DND-41 (cell line): ENCODE measurements at regions not wholly inside any gene's neighbourhood (a gene's known extent, or its start where the extent isn't known, plus 50 kb on each side); places are given as distances from the start of the nearest gene placed in this dataset.

Source experiments
- ATAC-seq: fragments of 200-7000 bp; cut with Tn5 transposase; 3 replicates; pipeline ENCODE4 v1.9.1; 2021; ENCODE audit warnings: low read depth; ENCODE audit not compliant: insufficient read depth
- DNase-seq: peaks from one replicate; pipeline ENCODE4 v3.0.0-alpha.2; 2020
- H2AFZ ChIP-seq: 2 replicates; pipeline ENCODE4 v1.6.0; 2012; ENCODE audit warnings: low read depth, low read length
- H3K27ac ChIP-seq: 2 replicates; pipeline ENCODE4 v1.5.1; 2012; ENCODE audit warnings: low read length, inconsistent platforms
- H3K27me3 ChIP-seq: fragments of 200-600 bp; sonication (generic); 2 replicates; pipeline ENCODE4 v1.6.0; 2012; ENCODE audit warnings: low read length, mild to moderate bottlenecking, inconsistent platforms; ENCODE audit not compliant: insufficient read depth, poor library complexity
- H3K36me3 ChIP-seq: 2 replicates; pipeline ENCODE4 v1.5.1; 2012; ENCODE audit warnings: low read length, inconsistent platforms; ENCODE audit not compliant: insufficient read depth
- H3K4me1 ChIP-seq: 2 replicates; pipeline ENCODE4 v1.5.1; 2012; ENCODE audit warnings: mild to moderate bottlenecking, low read length; ENCODE audit not compliant: insufficient read depth
- H3K4me2 ChIP-seq: 2 replicates; pipeline ENCODE4 v1.6.0; 2012; ENCODE audit warnings: mild to moderate bottlenecking, moderate library complexity, low read length, inconsistent platforms; ENCODE audit not compliant: insufficient read depth
- H3K4me3 ChIP-seq, 2 experiments: fragments of 200-600 bp in 1 of 2; shearing (Covaris generic) in 1 of 2; 2 replicates each; pipeline ENCODE4 v1.5.1; 2012 to 2016; ENCODE audit warnings: inconsistent platforms in 2 of 2, low read length in 2 of 2, mild to moderate bottlenecking in 2 of 2, low read depth in 1 of 2, moderate library complexity in 1 of 2
- H3K79me2 ChIP-seq: 2 replicates; pipeline ENCODE4 v1.6.0; 2012; ENCODE audit warnings: low read length, inconsistent platforms; ENCODE audit not compliant: insufficient read depth
- H3K9ac ChIP-seq: 2 replicates; pipeline ENCODE4 v1.6.0; 2012; ENCODE audit warnings: low read depth, mild to moderate bottlenecking, inconsistent platforms, low read length, moderate library complexity
- H3K9me3 ChIP-seq: 2 replicates; pipeline ENCODE4 v1.5.1; 2012; ENCODE audit warnings: low read length, moderate library complexity, mild to moderate bottlenecking, inconsistent platforms; ENCODE audit not compliant: insufficient read depth, severe bottlenecking
- H4K20me1 ChIP-seq: 2 replicates; pipeline ENCODE4 v1.6.0; 2012; ENCODE audit warnings: low read length; ENCODE audit not compliant: insufficient read depth
- CTCF ChIP-seq: IDR thresholded peaks from 2 replicates; pipeline ENCODE4 v1.5.1; 2012; ENCODE audit warnings: borderline replicate concordance, low read length, moderate library complexity, mild to moderate bottlenecking; ENCODE audit not compliant: poor library complexity, severe bottlenecking; ENCODE audit errors: extremely low read depth
- EZH2 ChIP-seq: IDR thresholded peaks from 3 replicates; pipeline ENCODE4 v1.6.1; 2012; ENCODE audit warnings: borderline replicate concordance, low read depth, mild to moderate bottlenecking, moderate library complexity, low read length, inconsistent platforms; ENCODE audit not compliant: severe bottlenecking

DNA sequence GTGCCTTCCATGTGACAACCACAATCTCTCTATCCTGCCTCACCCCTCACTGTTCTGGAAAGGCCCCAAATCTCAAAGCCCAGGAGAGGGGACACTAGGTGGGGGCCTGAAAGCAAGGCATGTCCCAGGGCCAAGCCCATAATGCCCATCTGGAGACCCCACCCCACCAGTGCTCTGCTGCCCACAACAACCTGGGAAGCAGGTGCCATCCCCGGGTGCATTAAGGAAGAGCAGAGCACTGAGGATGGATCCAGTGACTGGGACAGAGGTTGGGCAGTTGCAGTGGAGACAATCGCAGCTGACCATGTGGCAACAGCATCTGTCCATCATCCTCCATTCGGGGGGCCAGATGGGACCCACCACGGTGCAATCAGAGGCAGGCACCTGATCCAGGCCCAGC, 106.2 kb upstream of the PRR20G start:
- no peak overlapping the region for H3K4me3 ChIP-seq
- no peaks in the 10 kb centered on the region for H3K79me2 ChIP-seq
- H3K27me3 ChIP-seq, result no peaks in the 10 kb centered on the region
- TF ChIP-seq EZH2 (no peak), CTCF (no peak)
- H2AFZ ChIP-seq, result no peak overlapping the region
- DNase-seq, result no peak
- ATAC-seq, result no peak
- H3K36me3 ChIP-seq, result no peaks in the 10 kb centered on the region
- no peak overlapping the region for H3K9ac ChIP-seq
- H4K20me1 ChIP-seq, result no peaks in the 10 kb centered on the region
- H3K27ac ChIP-seq, result no peak overlapping the region
- H3K4me2 ChIP-seq, result no peak overlapping the region
- H3K4me1 ChIP-seq, result no peaks in the 10 kb centered on the region
- H3K9me3 ChIP-seq, result no peaks in the 10 kb centered on the region

DNA sequence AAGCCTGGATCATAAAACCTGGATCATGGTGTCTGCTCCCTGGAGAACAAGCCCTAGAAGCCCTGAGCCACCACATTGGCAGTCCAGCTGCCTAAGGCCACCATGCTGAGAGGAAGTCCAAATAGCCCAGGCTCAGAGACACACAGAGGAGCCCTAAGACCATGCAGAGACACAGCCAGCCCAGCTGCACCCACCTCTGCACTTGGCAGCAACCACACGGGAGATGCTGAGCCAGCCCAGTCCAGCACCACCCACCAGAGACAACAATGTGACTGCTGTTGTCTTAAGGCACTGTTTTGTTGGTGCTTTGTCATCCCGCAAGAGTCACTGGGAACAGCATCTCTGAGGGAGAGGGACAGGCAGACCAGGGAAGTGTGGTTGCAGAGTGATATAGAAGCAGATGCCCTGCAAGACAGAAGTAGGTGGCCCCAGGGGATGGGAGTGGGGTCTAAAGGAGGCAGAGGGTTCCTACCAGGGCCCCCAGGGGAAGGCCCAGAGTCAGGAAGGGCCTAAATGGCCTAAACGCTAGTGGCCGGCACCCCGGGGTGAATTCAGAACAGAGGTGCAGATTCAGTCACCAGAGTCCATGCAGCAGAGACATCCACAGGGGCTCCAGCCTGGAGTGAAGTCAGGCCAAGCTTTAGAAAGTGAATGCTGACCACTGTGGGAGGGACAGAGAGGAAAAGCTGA, 105.4 kb upstream of the PRR20G start:
- Histone ChIP-seq H3K9me3 (no peaks in the 10 kb centered on the region), H4K20me1 (no peaks in the 10 kb centered on the region), H3K4me3 (no peak overlapping the region), H3K9ac (no peak overlapping the region), H3K36me3 (no peaks in the 10 kb centered on the region), H3K27ac (no peak overlapping the region), H2AFZ (no peak overlapping the region), H3K27me3 (no peaks in the 10 kb centered on the region), H3K79me2 (no peaks in the 10 kb centered on the region), H3K4me1 (no peaks in the 10 kb centered on the region), H3K4me2 (no peak overlapping the region)
- DNase-seq, result no peak
- TF ChIP-seq EZH2 (no peak), CTCF (no peak)
- ATAC-seq, result no peak

DNA sequence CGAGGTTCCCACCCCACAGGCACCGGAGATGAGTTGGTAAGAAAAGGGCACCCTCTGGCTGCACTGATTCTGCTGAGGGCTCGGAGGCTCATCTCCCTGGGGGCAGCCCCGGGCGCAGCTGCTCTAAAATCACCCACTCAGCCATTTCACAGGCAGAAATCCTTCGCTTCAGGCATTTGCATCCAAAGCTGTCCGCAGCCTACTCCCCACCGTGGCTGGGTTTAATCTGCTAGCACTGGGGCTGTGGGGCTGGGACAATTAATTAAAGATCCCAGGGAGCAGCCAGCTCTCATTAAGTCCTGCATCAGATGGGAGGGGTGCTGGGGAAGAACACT, 104.3 kb upstream of the PRR20G start:
- no peak overlapping the region for H2AFZ ChIP-seq
- H3K9ac ChIP-seq, result no peak overlapping the region
- no peak overlapping the region for H3K4me3 ChIP-seq
- H3K36me3 ChIP-seq, result no peaks in the 10 kb centered on the region
- H3K9me3 ChIP-seq, result no peaks in the 10 kb centered on the region
- no peaks in the 10 kb centered on the region for H3K79me2 ChIP-seq
- no peak overlapping the region for H3K4me2 ChIP-seq
- no peaks in the 10 kb centered on the region for H3K27me3 ChIP-seq
- DNase-seq (no peak), ATAC-seq (no peak)
- no peak for TF ChIP-seq CTCF
- TF ChIP-seq EZH2, result no peak
- H3K27ac ChIP-seq, result no peak overlapping the region
- no peaks in the 10 kb centered on the region for H4K20me1 ChIP-seq
- H3K4me1 ChIP-seq, result no peaks in the 10 kb centered on the region
